Activated CD8-positive, alpha-beta T cell treated with anti-CD3 and anti-CD28 coated beads for 36 hours (primary cell): ENCODE measurements at regions not wholly inside any gene's neighbourhood (a gene's known extent, or its start where the extent isn't known, plus 50 kb on each side); places are given as distances from the start of the nearest gene placed in this dataset.

ENCODE experiments used
- ATAC-seq: fragments of 200-7000 bp; cut with Tn5 transposase; one replicate; pipeline ENCODE4 v1.10.0; 2021; ENCODE audit warnings: mild to moderate bottlenecking, moderate library complexity
- CTCF ChIA-PET: fragments of 350-600 bp; sonication (Branson Sonifier 250); formaldehyde crosslinking; loops from one replicate; lab custom pipeline; 2021; ENCODE audit warnings: antibody characterized with exemption; lab: Charles Lee
- POLR2A ChIA-PET: fragments of 350-600 bp; sonication (Branson Sonifier 250); formaldehyde crosslinking; loops from one replicate; lab custom pipeline; 2021; ENCODE audit warnings: antibody characterized with exemption; lab: Charles Lee
- DNase-seq: peaks from one replicate; pipeline ENCODE4 v3.0.0-alpha.2; 2020
- H3K27ac Mint-ChIP-seq: one replicate; pipeline ENCODE4 v1.8.0; 2021; ENCODE audit warnings: mild to moderate bottlenecking, mixed read lengths
- H3K27me3 Mint-ChIP-seq: one replicate; pipeline ENCODE4 v1.8.0; 2021; ENCODE audit warnings: mixed read lengths
- H3K36me3 Mint-ChIP-seq: one replicate; pipeline ENCODE4 v1.8.0; 2021; ENCODE audit warnings: low read depth, mixed read lengths
- H3K4me1 Mint-ChIP-seq: one replicate; pipeline ENCODE4 v1.8.0; 2021; ENCODE audit warnings: low read depth, mixed read lengths
- H3K4me3 Mint-ChIP-seq: one replicate; pipeline ENCODE4 v1.8.0; 2021; ENCODE audit warnings: mild to moderate bottlenecking, moderate library complexity, mixed read lengths
- H3K9me3 Mint-ChIP-seq: one replicate; pipeline ENCODE4 v1.8.0; 2021; ENCODE audit warnings: mixed read lengths
- CTCF ChIP-seq: fragments of 200-600 bp; IDR thresholded peaks from one replicate; pipeline ENCODE4 v1.8.0; 2022; ENCODE audit warnings: antibody characterized with exemption, mild to moderate bottlenecking
- intact Hi-C: fragments of 100-400 bp; cut with micrococcal nuclease; formaldehyde crosslinking; loops from one replicate; pipeline ENCODE4 v1.10.0; 2022

GRCh38 chr20:58044931-58045555 is 183.4 kb downstream of the ANKRD60 start:
- CTCF ChIA-PET, result no interaction called here
- peaks cover 2% of the 10 kb centered on the region for H3K9me3 Mint-ChIP-seq
- ATAC-seq, result no peak

GRCh38 chr20:58044286-58044685 is 184.2 kb downstream of the ANKRD60 start:
- no peak for ATAC-seq
- CTCF ChIA-PET, result interaction anchor here (1.5 kb wide), 1 partner anchor 17 kb away, joined by 4 read pairs; no protein-coding TSS in a partner anchor
- Mint-ChIP-seq H3K4me1 (no peaks in the 10 kb centered on the region), H3K36me3 (no peaks in the 10 kb centered on the region), H3K27me3 (peaks cover 9% of the 10 kb centered on the region), H3K4me3 (no peak overlapping the region), H3K27ac (no peak overlapping the region), H3K9me3 (no peaks in the 10 kb centered on the region)
- POLR2A ChIA-PET, result no interaction called here
- DNase-seq, result no peak
- intact Hi-C loops, result no loop called here
- no peak for TF ChIP-seq CTCF

More at GRCh38 chr20:58044931-58045555, 183.4 kb downstream of the ANKRD60 start:
- Mint-ChIP-seq H3K27ac (no peak overlapping the region), H3K27me3 (peaks cover 10% of the 10 kb centered on the region), H3K4me3 (no peak overlapping the region), H3K4me1 (no peaks in the 10 kb centered on the region), H3K36me3 (no peaks in the 10 kb centered on the region)
- DNase-seq, result no peak
- no peak for TF ChIP-seq CTCF
- POLR2A ChIA-PET, result no interaction called here
- intact Hi-C loops, result no loop called here

- POLR2A ChIA-PET, result no interaction called here
- no peak for ATAC-seq
- peaks cover 7% of the 10 kb centered on the region for H3K27me3 Mint-ChIP-seq
- no peaks in the 10 kb centered on the region for H3K4me1 Mint-ChIP-seq
- H3K9me3 Mint-ChIP-seq, result no peaks in the 10 kb centered on the region
- intact Hi-C loops, result no loop called here
- no peak overlapping the region for H3K4me3 Mint-ChIP-seq
- no peak overlapping the region for H3K27ac Mint-ChIP-seq
- CTCF ChIA-PET, result interaction anchor here (1.5 kb wide), 1 partner anchor 16 kb away, joined by 4 read pairs; no protein-coding TSS in a partner anchor
- no peaks in the 10 kb centered on the region for H3K36me3 Mint-ChIP-seq
- TF ChIP-seq CTCF, result no peak
- DNase-seq, result no peak
Measured at GRCh38 chr20:58043236-58044140, 185.0 kb downstream of the ANKRD60 start.

GRCh38 chr20:58042591-58042990 is 185.9 kb downstream of the ANKRD60 start:
- ATAC-seq, result no peak
- intact Hi-C loops, result no loop called here
- ChIA-PET CTCF (no interaction called here), POLR2A (no interaction called here)
- Mint-ChIP-seq H3K9me3 (no peaks in the 10 kb centered on the region), H3K27ac (no peak overlapping the region), H3K4me1 (no peaks in the 10 kb centered on the region), H3K4me3 (no peak overlapping the region), H3K36me3 (no peaks in the 10 kb centered on the region), H3K27me3 (peaks cover 6% of the 10 kb centered on the region)
- TF ChIP-seq CTCF, result no peak
- no peak for DNase-seq
